Muscle of arm (tissue), 1 donor: ENCODE measurements at regions not wholly inside any gene's neighbourhood (a gene's known extent, or its start where the extent isn't known, plus 50 kb on each side); places are given as distances from the start of the nearest gene placed in this dataset.

ENCODE experiments used
- DNase-seq: peaks from one replicate; pipeline ENCODE4 v3.0.0-alpha.2; 2013

GRCh38 chr11:109749476-109749875, 327.5 kb downstream of the C11orf87 start:
- DNase-seq: no peak

GRCh38 chr11:109750964-109751363, 329.0 kb downstream of the C11orf87 start:
- no peak for DNase-seq

- no peak for DNase-seq
Observed at GRCh38 chr11:109752212-109752825, 330.3 kb downstream of the C11orf87 start.

GRCh38 chr11:109756521-109756920, 334.5 kb downstream of the C11orf87 start:
- DNase-seq: no peak

- DNase-seq: no peak
Observed at GRCh38 chr11:109756951-109757350, 335.0 kb downstream of the C11orf87 start.

- no peak for DNase-seq
Observed at GRCh38 chr11:109762546-109762945, 330.6 kb upstream of the ZC3H12C start.

- DNase-seq: no peak
Observed at GRCh38 chr11:109765709-109766311, 327.4 kb upstream of the ZC3H12C start.

- no peak for DNase-seq
Observed at GRCh38 chr11:109769858-109770257, 323.3 kb upstream of the ZC3H12C start.

- DNase-seq: no peak
Observed at GRCh38 chr11:109770323-109770722, 322.9 kb upstream of the ZC3H12C start.

- no peak for DNase-seq
Observed at GRCh38 chr11:109772892-109773291, 320.3 kb upstream of the ZC3H12C start.

- DNase-seq: no peak
Observed at GRCh38 chr11:109775686-109776085, 317.5 kb upstream of the ZC3H12C start.

GRCh38 chr11:109783014-109783413, 310.2 kb upstream of the ZC3H12C start:
- DNase-seq: no peak

GRCh38 chr11:109783840-109784239, 309.4 kb upstream of the ZC3H12C start:
- no peak for DNase-seq

GRCh38 chr11:109784536-109784935, 308.7 kb upstream of the ZC3H12C start:
- no peak for DNase-seq

- DNase-seq: no peak
Observed at GRCh38 chr11:109785198-109785597, 308.0 kb upstream of the ZC3H12C start.

GRCh38 chr11:109785714-109786113, 307.5 kb upstream of the ZC3H12C start:
- DNase-seq: peak; percentile 59

GRCh38 chr11:109788948-109789490, 304.2 kb upstream of the ZC3H12C start:
- no peak for DNase-seq

- DNase-seq: no peak
Observed at GRCh38 chr11:109789901-109790300, 303.3 kb upstream of the ZC3H12C start.

- no peak for DNase-seq
Observed at GRCh38 chr11:109791337-109791736, 301.9 kb upstream of the ZC3H12C start.

GRCh38 chr11:109794501-109794900, 298.7 kb upstream of the ZC3H12C start:
- DNase-seq: no peak

GRCh38 chr11:109795234-109795633, 298.0 kb upstream of the ZC3H12C start:
- DNase-seq: no peak

- no peak for DNase-seq
Observed at GRCh38 chr11:109796253-109796652, 296.9 kb upstream of the ZC3H12C start.

- DNase-seq: no peak
Observed at GRCh38 chr11:109798521-109798920, 294.7 kb upstream of the ZC3H12C start.

GRCh38 chr11:109799604-109800003, 293.6 kb upstream of the ZC3H12C start:
- DNase-seq: no peak
